Endothelial cell of umbilical vein (primary cell): ENCODE measurements at regions not wholly inside any gene's neighbourhood (a gene's known extent, or its start where the extent isn't known, plus 50 kb on each side); places are given as distances from the start of the nearest gene placed in this dataset.

ENCODE experiments used
- BruUV-seq: library from RNA; stranded (reverse); fragments of 400-500 nt; replicated peaks from 2 replicates; lab custom pipeline; 2021; lab: Mats Ljungman, UMichigan
- CTCF ChIA-PET: fragments of 300-600, 350-600 bp; sonication (Branson Sonifier 250); formaldehyde crosslinking; loops from one replicate; lab custom pipeline; 2021; ENCODE audit warnings: antibody characterized with exemption, inconsistent platforms; lab: Charles Lee
- POLR2A ChIA-PET: fragments of 300-600, 350-600 bp; sonication (Branson Sonifier 250); formaldehyde crosslinking; loops from one replicate; lab custom pipeline; 2021; ENCODE audit warnings: antibody characterized with exemption, inconsistent platforms; lab: Charles Lee
- DNase-seq: peaks from one replicate; pipeline ENCODE4 v3.0.0-alpha.2; 2011; ENCODE audit warnings: low read depth, low spot score
- FAIRE-seq: peaks from 2 replicates; lab custom pipeline; 2011; peaks lifted over from hg19 to GRCh38; lab: Jason Lieb, UNC
- H2AFZ ChIP-seq: 2 replicates; pipeline ENCODE4 v1.6.0; 2012; ENCODE audit warnings: low read depth, low read length, control low read depth, inconsistent platforms
- H3K27ac ChIP-seq: 2 replicates; pipeline ENCODE4 v1.5.1; 2011; ENCODE audit warnings: low read depth, mild to moderate bottlenecking, control low read depth, low read length, moderate library complexity; ENCODE audit not compliant: insufficient read depth
- H3K27me3 ChIP-seq, 2 experiments: 2 replicates each; pipeline versions ENCODE4 v1.6.0 to v1.6.1; 2011; ENCODE audit warnings: low read length in 2 of 2, mixed read lengths in 1 of 2; ENCODE audit not compliant: control insufficient read depth in 2 of 2, insufficient read depth in 2 of 2
- H3K36me3 ChIP-seq, 2 experiments: 2 replicates in 1 of 2; 3 replicates in 1 of 2; pipeline ENCODE4 v1.5.1; 2011; ENCODE audit warnings: low read length in 2 of 2, mild to moderate bottlenecking in 1 of 2, moderate library complexity in 1 of 2; ENCODE audit not compliant: control insufficient read depth in 2 of 2, insufficient read depth in 2 of 2; ENCODE audit errors: extremely low read depth in 1 of 2
- H3K4me1 ChIP-seq: 3 replicates; pipeline ENCODE4 v1.5.1; 2011; ENCODE audit warnings: mild to moderate bottlenecking, low read length; ENCODE audit not compliant: control insufficient read depth, insufficient read depth; ENCODE audit errors: extremely low read depth
- H3K4me2 ChIP-seq: 2 replicates; pipeline ENCODE4 v1.6.1; 2011; ENCODE audit warnings: low read length, control low read depth, mixed read lengths; ENCODE audit not compliant: insufficient read depth
- H3K4me3 ChIP-seq, 3 experiments: fragments of 200-600 bp in 1 of 3; sonication (generic), shearing (Covaris generic) in 1 of 3; replicated peaks in 1 of 3; 2 replicates each; pipeline ENCODE4 v1.5.1; 2011 to 2016; ENCODE audit warnings: control low read depth in 3 of 3, low read length in 3 of 3, mild to moderate bottlenecking in 2 of 3, inconsistent platforms in 1 of 3, low read depth in 1 of 3, moderate library complexity in 1 of 3; ENCODE audit not compliant: insufficient read depth in 1 of 3
- H3K79me2 ChIP-seq: 2 replicates; pipeline ENCODE4 v1.6.0; 2012; ENCODE audit warnings: low read length, inconsistent platforms; ENCODE audit not compliant: control insufficient read depth, insufficient read depth
- H3K9ac ChIP-seq: replicated peaks from 2 replicates; pipeline ENCODE3; 2011; ENCODE audit warnings: low read length, control low read depth; ENCODE audit not compliant: insufficient read depth; ENCODE audit errors: extremely low read depth
- H3K9me1 ChIP-seq: replicated peaks from 3 replicates; pipeline ENCODE4 v1.6.0; 2011; ENCODE audit warnings: mild to moderate bottlenecking, low read length; ENCODE audit not compliant: control insufficient read depth, insufficient read depth; ENCODE audit errors: extremely low read depth
- H3K9me3 ChIP-seq: replicated peaks from 2 replicates; pipeline ENCODE4 v1.5.1; 2012; ENCODE audit warnings: low read length, inconsistent platforms; ENCODE audit not compliant: control insufficient read depth, insufficient read depth
- H4K20me1 ChIP-seq: replicated peaks from 2 replicates; pipeline ENCODE3; 2011; ENCODE audit warnings: mild to moderate bottlenecking, low read length; ENCODE audit not compliant: control insufficient read depth, insufficient read depth; ENCODE audit errors: extremely low read depth
- EZH2 ChIP-seq: IDR thresholded peaks from 2 replicates; pipeline ENCODE4 v1.6.1; 2012; ENCODE audit warnings: borderline replicate concordance, low read depth, mild to moderate bottlenecking, moderate library complexity, low read length, inconsistent platforms; ENCODE audit not compliant: severe bottlenecking
- FOS ChIP-seq: IDR thresholded peaks from 2 replicates; pipeline ENCODE4 v1.6.1; 2011; ENCODE audit warnings: mild to moderate bottlenecking, low read length, moderate library complexity, borderline replicate concordance; ENCODE audit not compliant: insufficient read depth
- GATA2 ChIP-seq: IDR thresholded peaks from 2 replicates; pipeline ENCODE4 v1.7.0; 2011; ENCODE audit warnings: low read depth, mild to moderate bottlenecking, moderate library complexity, mixed read lengths, low read length; ENCODE audit not compliant: insufficient read length, insufficient read depth
- JUN ChIP-seq: IDR thresholded peaks from 2 replicates; pipeline ENCODE4 v1.6.1; 2011; ENCODE audit warnings: borderline replicate concordance, low read depth; ENCODE audit not compliant: insufficient read length, insufficient read depth
- MYC ChIP-seq: IDR thresholded peaks from one replicate; pipeline ENCODE4 v1.6.1; 2011; ENCODE audit warnings: mild to moderate bottlenecking, low read depth, low read length
- POLR2A ChIP-seq: IDR thresholded peaks from 2 replicates; pipeline ENCODE4 v1.6.1; 2012; ENCODE audit warnings: low read depth, mild to moderate bottlenecking, control low read depth, low read length
- POLR2AphosphoS5 ChIP-seq: IDR thresholded peaks from 2 replicates; pipeline ENCODE4 v1.6.1; 2012; ENCODE audit warnings: low read depth, mild to moderate bottlenecking, control low read depth, low read length, moderate library complexity; ENCODE audit not compliant: insufficient read depth
- dilution Hi-C: fragments of 300-500 bp; cut with MboI; formaldehyde crosslinking; loops from one replicate; pipeline ENCODE4 v1.15.0; 2019; ENCODE audit warnings: low sequenced_read_pairs; ENCODE audit not compliant: extremely low pct_ligation_motif_present
- intact Hi-C: fragments of 100-400 bp; cut with micrococcal nuclease; formaldehyde crosslinking; loops from one replicate; pipeline ENCODE4 v1.10.0; 2022
- TF ChIP-seq, protein P1 (sequence below), 2 donors: IDR thresholded peaks; 1 replicate in 1 of 2; 2 replicates in 1 of 2; pipeline ENCODE4 v1.5.1; 2011; ENCODE audit warnings: low read length in 2 of 2, mild to moderate bottlenecking in 2 of 2, moderate library complexity in 2 of 2, control low read depth in 1 of 2, inconsistent platforms in 1 of 2, low read depth in 1 of 2; ENCODE audit not compliant: insufficient read depth in 1 of 2; ENCODE audit errors: extremely low read depth in 1 of 2
- TF ChIP-seq, protein P2 (sequence below): IDR thresholded peaks from 2 replicates; pipeline ENCODE4 v1.6.1; 2011; ENCODE audit not compliant: insufficient read depth, insufficient read length

DNA sequence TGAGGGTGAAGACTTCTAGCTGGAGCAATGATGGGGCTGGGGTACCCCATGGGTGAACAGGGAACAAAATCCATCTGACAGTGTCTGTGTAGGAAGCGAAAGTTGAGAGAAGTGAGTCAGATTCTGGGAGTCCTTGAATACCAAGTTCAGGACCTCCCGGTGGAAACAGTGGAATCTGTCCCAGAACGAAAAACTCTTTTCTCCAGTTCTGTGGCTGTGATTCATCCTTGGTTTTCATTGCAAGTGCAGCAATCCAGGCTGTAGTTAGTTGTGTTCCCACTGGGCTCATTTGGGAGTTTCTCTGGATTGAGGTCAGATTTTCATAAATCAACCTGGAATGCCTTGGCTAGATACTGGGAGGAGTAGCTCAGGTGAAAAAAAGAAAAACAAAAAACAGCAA lies 120.7 kb downstream of the C12orf75 start:
- no peak overlapping the region for H3K27ac ChIP-seq
- no peaks in the 10 kb centered on the region for H3K27me3 ChIP-seq
- TF ChIP-seq MYC (no peak), POLR2A (no peak), FOS (no peak), POLR2AphosphoS5 (no peak)
- no peak overlapping the region for H3K4me2 ChIP-seq
- no peaks in the 10 kb centered on the region for H3K36me3 ChIP-seq
- no peaks in the 10 kb centered on the region for H3K9me1 ChIP-seq
- BruUV-seq = no TSS peak
- H2AFZ ChIP-seq = no peak overlapping the region
- intact Hi-C loops = no loop called here
- FAIRE-seq (no peak), DNase-seq (no peak)
- no peaks in the 10 kb centered on the region for H4K20me1 ChIP-seq
- H3K4me1 ChIP-seq = peaks cover 14% of the 10 kb centered on the region
- ChIA-PET CTCF (interaction anchor here (1.2 to 1.6 kb wide), 5 partner anchors 10 to 34 kb away, joined by 3 to 10 read pairs (median 5); no protein-coding TSS in a partner anchor), POLR2A (no interaction called here)
- dilution Hi-C loops = no loop called here
- H3K79me2 ChIP-seq = no peaks in the 10 kb centered on the region
- no peak overlapping the region for H3K4me3 ChIP-seq
- no peaks in the 10 kb centered on the region for H3K9me3 ChIP-seq
- H3K9ac ChIP-seq = no peak overlapping the region

DNA sequence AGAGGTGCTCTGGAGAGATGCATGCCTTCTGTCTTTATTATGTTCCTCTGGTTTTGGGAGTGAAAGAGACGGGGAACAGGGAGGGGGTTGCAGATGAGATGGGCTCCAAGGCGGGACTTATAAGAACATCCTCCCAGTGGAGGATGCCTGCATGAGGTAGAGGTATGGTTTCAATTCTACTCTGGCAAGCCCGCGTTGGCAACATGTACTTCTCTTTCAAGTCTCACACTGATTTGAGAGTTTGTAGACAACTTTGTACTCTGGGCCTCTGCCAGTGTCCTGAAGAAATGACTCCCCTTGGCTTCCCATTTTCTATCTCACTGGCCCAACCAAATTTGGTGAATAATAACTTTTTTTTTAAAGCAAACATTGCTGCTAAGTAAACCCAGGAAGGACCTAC lies 121.3 kb downstream of the C12orf75 start:
- Histone ChIP-seq H2AFZ (no peak overlapping the region), H3K9ac (no peak overlapping the region), H3K27ac (no peak overlapping the region), H3K4me1 (peaks cover 11% of the 10 kb centered on the region), H3K36me3 (no peaks in the 10 kb centered on the region), H3K9me3 (no peaks in the 10 kb centered on the region), H3K4me3 (no peak overlapping the region), H3K4me2 (no peak overlapping the region), H3K9me1 (no peaks in the 10 kb centered on the region), H3K79me2 (no peaks in the 10 kb centered on the region), H3K27me3 (no peaks in the 10 kb centered on the region), H4K20me1 (no peaks in the 10 kb centered on the region)
- no peak for FAIRE-seq
- no TSS peak for BruUV-seq
- intact Hi-C loops (no loop called here), dilution Hi-C loops (no loop called here)
- ChIA-PET POLR2A (no interaction called here), CTCF (interaction anchor here (1.2 to 1.4 kb wide), 2 partner anchors 17 to 31 kb away, joined by 3 to 5 read pairs; no protein-coding TSS in a partner anchor)
- TF ChIP-seq MYC (no peak), EZH2 (no peak), POLR2AphosphoS5 (no peak), JUN (no peak), FOS (no peak), POLR2A (no peak), GATA2 (no peak)
- TF ChIP-seq, protein P1, sequence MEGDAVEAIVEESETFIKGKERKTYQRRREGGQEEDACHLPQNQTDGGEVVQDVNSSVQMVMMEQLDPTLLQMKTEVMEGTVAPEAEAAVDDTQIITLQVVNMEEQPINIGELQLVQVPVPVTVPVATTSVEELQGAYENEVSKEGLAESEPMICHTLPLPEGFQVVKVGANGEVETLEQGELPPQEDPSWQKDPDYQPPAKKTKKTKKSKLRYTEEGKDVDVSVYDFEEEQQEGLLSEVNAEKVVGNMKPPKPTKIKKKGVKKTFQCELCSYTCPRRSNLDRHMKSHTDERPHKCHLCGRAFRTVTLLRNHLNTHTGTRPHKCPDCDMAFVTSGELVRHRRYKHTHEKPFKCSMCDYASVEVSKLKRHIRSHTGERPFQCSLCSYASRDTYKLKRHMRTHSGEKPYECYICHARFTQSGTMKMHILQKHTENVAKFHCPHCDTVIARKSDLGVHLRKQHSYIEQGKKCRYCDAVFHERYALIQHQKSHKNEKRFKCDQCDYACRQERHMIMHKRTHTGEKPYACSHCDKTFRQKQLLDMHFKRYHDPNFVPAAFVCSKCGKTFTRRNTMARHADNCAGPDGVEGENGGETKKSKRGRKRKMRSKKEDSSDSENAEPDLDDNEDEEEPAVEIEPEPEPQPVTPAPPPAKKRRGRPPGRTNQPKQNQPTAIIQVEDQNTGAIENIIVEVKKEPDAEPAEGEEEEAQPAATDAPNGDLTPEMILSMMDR (IDR thresholded peaks at IDR 0.05; ENCODE audit: extremely low read depth in 1 of 2, insufficient read depth in 1 of 2, low read depth in 1 of 2, low read length in 2 of 2) = no peak
- TF ChIP-seq, protein P2, sequence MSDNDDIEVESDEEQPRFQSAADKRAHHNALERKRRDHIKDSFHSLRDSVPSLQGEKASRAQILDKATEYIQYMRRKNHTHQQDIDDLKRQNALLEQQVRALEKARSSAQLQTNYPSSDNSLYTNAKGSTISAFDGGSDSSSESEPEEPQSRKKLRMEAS = no peak
- no peak for DNase-seq
